H7 (cell line): ENCODE measurements at regions not wholly inside any gene's neighbourhood (a gene's known extent, or its start where the extent isn't known, plus 50 kb on each side); places are given as distances from the start of the nearest gene placed in this dataset.

Source experiments
- DNase-seq: peaks from one replicate; pipeline ENCODE4 v3.0.0; 2012
- H3K27me3 ChIP-seq: 2 replicates; pipeline ENCODE4 v1.6.0; 2011; ENCODE audit warnings: mild to moderate bottlenecking, low read length; ENCODE audit not compliant: control insufficient read depth, insufficient read depth
- H3K36me3 ChIP-seq: replicated peaks from 2 replicates; pipeline ENCODE4 v1.5.1; 2011; ENCODE audit warnings: low read length; ENCODE audit not compliant: control insufficient read depth, insufficient read depth
- H3K4me3 ChIP-seq: 2 replicates; pipeline ENCODE4 v1.5.1; 2011; ENCODE audit warnings: low read depth, mild to moderate bottlenecking, control low read depth, low read length, moderate library complexity; ENCODE audit not compliant: insufficient read depth

DNA sequence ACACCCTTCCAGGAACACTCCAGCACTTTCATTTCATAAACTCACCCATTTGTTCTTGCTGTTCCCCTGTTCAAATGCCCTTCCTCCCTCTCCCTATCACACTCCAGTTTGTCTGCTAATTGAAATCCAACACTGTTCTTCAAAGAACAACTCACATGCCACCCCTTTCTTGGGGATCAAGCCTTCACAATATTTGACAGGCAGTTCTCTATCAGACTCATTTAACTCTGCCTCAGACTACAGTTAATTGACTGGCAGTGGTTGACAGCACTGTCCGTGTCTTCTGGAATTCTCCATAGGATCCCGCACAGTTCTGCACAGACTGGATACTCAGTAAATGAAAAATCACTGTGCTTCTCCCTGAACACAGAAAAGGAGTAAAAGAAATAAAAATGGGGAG is 87.8 kb downstream of the PMP22 start:
- Histone ChIP-seq H3K36me3 (no peaks in the 10 kb centered on the region), H3K27me3 (no peaks in the 10 kb centered on the region), H3K4me3 (no peak overlapping the region)
- DNase-seq, result no peak

DNA sequence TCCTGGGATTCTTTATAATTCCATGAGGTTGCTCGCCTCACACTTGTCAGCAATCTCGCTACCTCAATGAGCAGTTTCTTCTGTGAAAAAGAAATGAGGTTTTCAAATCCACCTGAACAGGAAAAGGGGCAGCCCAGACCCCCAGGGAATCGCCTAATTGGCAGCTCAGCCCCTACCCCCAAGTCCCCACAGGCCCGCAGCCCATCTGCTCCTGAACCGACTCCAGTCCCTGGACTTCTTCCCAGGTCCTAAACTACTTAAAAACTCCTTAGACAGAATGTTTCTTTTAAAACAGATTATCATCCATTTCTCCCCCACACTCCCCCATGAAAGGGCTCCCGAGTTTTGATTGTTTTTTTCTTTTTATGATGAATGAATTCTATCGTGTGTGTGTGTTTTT is 89.8 kb downstream of the PMP22 start:
- Histone ChIP-seq H3K27me3 (no peaks in the 10 kb centered on the region), H3K36me3 (no peaks in the 10 kb centered on the region), H3K4me3 (no peak overlapping the region)
- no peak for DNase-seq

DNA sequence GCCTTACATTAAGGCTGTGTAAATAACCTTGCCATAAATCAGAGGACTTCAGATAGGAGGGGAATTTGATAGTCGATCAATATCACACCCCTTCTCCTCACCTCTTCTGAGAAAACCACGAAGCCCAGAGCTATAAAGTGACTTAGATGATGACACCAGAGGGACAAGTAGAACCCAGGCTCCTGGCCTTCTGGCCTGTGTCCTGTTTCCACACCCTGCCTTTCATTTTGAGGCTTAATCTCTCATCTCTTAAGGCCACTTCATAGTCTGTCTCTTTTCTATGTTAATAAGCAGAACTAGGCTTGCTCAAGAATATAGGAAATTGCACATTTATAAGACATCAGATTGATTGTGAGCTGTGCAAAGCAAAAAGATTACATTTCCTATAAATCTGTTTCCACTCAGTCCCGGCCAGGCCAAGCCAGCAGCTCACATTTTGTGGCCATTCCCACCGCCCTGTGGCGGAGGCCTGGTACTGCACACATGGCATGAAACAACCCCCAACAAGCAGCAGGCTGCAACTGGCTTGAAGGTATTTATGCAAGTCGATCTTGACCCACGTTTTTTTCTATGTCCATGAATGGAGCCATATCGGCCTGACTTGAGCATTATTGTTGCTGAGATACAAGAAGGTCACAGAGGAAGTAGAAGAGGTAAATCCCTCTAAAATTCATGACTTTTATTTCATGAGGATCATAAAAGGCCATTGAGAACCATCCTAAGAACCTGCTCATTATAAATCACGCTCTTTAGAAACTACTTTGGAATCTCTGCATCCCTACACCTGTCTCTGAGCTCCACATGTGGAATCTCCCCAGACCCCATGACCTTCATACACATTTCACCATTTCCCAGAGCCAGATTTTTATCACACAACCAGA is 93.7 kb downstream of the PMP22 start:
- no peak overlapping the region for H3K4me3 ChIP-seq
- DNase-seq, result peak; percentile 75
- H3K36me3 ChIP-seq, result no peaks in the 10 kb centered on the region
- no peaks in the 10 kb centered on the region for H3K27me3 ChIP-seq

DNA sequence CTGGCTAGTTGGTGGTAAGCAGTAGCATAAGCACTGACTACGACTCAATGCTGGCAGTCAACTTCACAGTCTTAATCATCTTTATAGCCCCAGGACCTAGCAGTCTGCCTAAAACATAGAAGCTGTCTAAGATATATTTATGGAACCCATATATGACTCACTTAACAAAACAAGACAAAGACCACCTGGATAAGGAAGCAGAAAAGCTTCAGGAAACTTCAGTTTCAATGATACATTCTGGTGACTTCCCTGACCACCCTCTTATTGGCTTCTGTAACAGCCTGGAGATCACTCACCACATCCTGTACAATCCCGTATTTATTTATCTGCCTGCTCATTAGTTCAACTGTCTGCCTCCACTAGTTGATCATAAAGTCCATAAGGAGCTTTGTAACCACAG is 95.5 kb downstream of the PMP22 start:
- DNase-seq, result no peak
- no peaks in the 10 kb centered on the region for H3K36me3 ChIP-seq
- H3K27me3 ChIP-seq, result no peaks in the 10 kb centered on the region
- no peak overlapping the region for H3K4me3 ChIP-seq

DNA sequence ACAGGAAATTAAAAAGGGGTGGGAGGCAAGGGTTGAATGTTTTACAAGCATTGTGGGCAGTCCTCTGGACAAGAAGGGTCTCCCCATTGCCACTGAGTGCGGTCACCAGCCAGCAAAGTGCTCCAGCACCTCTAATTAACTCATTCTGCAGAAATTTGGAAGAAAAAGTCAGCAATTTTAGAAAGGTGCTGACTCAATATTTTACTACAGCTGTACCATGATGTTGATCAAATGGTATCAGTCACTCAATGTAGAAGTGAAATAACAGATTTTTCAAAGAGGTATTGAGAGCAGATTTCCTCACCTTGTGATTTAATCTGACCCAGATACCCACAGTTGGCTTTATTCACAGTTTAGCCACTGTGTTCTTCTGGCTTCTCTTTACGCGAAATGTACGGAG is 96.7 kb downstream of the PMP22 start:
- H3K4me3 ChIP-seq, result no peak overlapping the region

DNA sequence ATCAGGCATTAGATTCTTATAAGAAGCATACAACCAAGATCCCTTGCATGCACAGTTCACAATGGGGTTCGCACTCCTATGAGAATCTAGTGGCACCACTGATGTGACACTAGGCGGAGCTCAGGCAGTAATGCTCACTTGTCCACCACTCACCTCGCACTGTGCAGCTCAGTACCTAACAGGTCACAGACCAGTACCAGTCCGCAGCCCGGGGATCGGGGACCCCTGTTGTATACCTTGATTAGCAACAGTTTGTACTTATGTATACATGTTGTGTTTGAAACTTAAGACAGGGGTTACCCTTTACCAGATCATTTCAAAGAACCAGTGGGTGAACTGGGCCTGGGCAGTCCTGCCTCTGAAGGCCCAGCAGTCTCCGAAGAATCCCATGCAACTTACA is 103.7 kb downstream of the PMP22 start:
- DNase-seq, result no peak
- Histone ChIP-seq H3K27me3 (no peaks in the 10 kb centered on the region), H3K36me3 (no peaks in the 10 kb centered on the region), H3K4me3 (no peak overlapping the region)

More for the DNA sequence above, 96.7 kb downstream of the PMP22 start:
- H3K36me3 ChIP-seq, result no peaks in the 10 kb centered on the region
- no peaks in the 10 kb centered on the region for H3K27me3 ChIP-seq
- no peak for DNase-seq

DNA sequence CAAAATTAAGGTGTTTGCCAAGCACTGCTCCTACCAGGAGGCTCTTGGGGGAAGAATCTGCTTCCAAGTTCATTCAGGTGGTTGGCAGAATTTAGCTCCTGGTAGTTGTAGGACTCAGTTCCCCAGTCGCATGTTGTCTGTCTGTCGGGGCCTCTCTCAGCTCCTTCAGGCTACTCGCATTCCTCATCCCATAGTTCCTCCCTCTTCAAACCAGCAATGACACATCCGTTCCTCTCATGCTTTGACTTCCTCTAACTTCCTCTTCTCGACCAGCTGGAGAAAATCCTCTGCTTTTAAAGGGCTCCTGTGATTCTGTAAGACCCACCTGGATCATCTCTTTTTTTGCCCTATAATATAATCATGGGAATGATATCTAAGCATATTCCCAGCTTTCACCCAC is 108.1 kb downstream of the PMP22 start:
- no peak for DNase-seq
- Histone ChIP-seq H3K27me3 (no peaks in the 10 kb centered on the region), H3K36me3 (no peaks in the 10 kb centered on the region), H3K4me3 (no peak overlapping the region)

DNA sequence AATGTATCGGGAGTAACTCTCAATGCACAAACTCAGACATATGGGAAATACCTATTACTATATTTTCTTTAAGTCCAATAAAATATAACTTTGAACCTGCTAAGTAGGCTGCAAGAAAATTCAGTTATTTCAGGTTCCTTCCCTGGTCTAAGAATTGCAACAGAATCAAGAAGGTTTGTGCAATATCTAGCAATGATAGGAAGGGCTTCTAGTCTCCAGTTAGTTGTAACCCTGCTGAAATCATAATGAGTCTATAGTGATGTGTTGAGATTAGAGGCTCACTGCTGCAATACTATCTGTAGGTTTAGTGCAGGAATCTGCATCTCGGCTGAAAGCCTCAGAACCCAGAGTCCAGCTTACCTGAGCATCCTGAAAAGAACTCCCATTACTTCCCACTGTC is 110.5 kb downstream of the PMP22 start:
- Histone ChIP-seq H3K36me3 (no peaks in the 10 kb centered on the region), H3K27me3 (no peaks in the 10 kb centered on the region), H3K4me3 (no peak overlapping the region)
- DNase-seq, result no peak

DNA sequence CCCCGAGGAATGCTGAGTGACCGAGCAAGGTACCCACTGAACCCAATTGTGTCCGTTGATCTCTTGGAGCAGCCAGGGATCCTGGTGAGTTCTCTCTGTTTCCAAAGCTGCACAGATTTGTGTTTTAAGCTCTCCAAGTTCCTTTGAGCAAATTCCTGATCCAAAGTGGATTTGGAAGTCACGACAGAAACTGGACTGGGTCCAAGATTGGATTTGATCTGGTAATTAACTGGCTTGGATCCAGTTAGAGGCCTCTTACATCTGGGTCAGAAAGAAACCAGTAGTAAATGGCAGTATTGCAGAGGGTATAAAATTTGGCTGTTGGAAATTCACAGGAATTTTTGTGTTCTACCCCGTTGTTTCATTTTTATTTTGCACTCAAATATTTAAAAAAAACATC is 119.5 kb downstream of the PMP22 start:
- no peak for DNase-seq
- H3K4me3 ChIP-seq, result no peak overlapping the region
- no peaks in the 10 kb centered on the region for H3K36me3 ChIP-seq
- no peaks in the 10 kb centered on the region for H3K27me3 ChIP-seq

DNA sequence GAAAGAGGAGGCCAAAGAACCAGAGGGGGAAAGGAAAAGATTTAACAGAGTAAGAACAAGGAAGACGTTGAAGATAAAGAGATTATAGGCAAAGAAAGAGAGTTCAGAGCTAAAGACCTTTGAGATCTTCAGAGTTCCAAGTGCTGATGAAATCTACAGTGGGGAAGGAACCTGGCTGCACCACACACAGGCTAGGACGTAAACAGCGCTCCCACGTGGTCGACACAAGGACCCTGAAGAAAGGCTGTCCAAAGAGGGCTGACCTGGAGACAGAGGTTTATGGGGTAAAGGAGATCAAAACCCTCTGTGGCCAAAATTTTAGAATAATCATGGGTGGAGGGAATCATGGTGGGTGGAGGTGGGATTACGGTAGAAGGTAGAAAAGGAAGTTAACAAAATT is 121.6 kb downstream of the PMP22 start:
- no peaks in the 10 kb centered on the region for H3K36me3 ChIP-seq
- no peaks in the 10 kb centered on the region for H3K27me3 ChIP-seq
- H3K4me3 ChIP-seq, result no peak overlapping the region
- DNase-seq, result peak; percentile 56

DNA sequence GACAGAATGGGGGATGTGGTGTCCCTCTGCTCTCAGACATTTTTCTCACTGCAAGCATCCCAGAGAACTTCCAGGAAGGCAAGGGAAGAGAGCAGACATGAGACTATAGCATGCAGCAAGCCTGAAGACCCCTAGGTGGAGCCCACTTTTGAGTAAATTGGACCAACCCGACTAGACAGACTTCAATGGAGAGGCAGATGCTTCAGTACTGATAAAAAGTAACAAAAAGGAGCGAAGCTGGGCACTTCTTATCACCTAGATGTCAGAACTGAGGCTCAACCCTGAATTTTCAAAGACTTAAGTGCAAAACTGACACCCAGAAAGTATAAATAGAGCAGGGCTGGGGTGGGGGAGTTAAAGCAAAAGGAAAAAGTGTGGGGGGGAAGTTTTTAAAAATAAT is 130.8 kb downstream of the PMP22 start:
- H3K4me3 ChIP-seq, result no peak overlapping the region
- no peak for DNase-seq
- no peaks in the 10 kb centered on the region for H3K27me3 ChIP-seq
- H3K36me3 ChIP-seq, result no peaks in the 10 kb centered on the region

DNA sequence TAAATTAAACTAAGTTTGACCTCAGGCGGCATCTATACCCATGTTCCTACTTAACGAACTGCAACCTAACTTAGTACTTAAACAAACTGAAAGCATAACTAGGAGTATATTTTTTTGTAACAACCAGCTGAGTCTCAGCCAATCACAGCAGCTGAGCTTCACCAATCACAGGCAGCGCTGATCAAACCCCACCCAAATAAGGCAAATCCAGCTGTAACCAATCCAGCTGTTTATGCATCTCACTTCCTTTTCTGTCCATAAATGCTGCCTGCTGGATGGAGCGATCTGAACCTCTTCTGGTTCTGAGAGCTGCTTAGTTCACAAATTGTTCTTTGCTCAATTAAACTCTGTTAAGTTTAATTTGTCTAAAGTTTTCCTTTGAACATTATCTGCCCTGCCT is 131.3 kb downstream of the PMP22 start:
- Histone ChIP-seq H3K36me3 (no peaks in the 10 kb centered on the region), H3K4me3 (no peak overlapping the region), H3K27me3 (no peaks in the 10 kb centered on the region)
- DNase-seq, result no peak

DNA sequence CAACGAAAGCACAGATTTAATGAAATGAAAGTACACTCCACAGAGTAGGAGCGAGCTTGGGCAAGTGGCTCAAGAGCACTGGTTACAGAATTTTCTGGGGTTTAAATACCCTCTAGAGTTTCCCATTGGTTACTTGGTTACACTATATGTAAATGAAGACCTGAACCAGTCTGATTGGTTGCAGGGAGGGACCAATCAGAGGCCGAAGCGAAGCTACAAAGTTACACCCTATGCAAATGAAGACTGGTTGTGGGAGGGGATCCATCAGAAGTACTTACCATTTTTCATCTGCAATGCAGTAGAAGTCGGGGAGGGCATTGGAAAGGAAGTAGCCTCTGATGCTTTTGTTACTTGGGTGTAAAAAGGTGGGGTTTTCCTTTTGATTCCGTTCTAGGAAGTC is 132.0 kb downstream of the PMP22 start:
- no peaks in the 10 kb centered on the region for H3K27me3 ChIP-seq
- DNase-seq, result no peak
- no peak overlapping the region for H3K4me3 ChIP-seq
- H3K36me3 ChIP-seq, result no peaks in the 10 kb centered on the region

DNA sequence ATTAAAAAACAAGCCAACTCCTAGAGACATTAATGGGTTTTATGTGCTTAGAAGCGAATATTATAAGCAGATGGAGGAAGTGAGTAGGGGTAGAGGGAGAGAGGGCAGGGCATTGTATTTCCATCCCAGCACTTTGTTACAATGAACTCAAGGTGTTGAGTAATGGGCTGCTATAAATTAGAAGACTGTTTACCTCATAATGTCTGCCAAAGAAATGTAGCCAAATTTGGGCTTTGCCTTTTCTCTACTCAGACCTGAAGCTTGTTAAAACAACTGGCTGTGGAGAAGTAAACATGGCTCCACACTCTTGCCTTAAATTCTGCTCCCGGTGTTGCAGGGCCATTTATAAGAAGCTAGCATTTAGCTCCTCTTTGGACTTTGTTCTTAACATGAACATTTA is 134.7 kb downstream of the PMP22 start:
- H3K36me3 ChIP-seq, result no peaks in the 10 kb centered on the region
- H3K27me3 ChIP-seq, result no peaks in the 10 kb centered on the region
- DNase-seq, result no peak
- no peak overlapping the region for H3K4me3 ChIP-seq

DNA sequence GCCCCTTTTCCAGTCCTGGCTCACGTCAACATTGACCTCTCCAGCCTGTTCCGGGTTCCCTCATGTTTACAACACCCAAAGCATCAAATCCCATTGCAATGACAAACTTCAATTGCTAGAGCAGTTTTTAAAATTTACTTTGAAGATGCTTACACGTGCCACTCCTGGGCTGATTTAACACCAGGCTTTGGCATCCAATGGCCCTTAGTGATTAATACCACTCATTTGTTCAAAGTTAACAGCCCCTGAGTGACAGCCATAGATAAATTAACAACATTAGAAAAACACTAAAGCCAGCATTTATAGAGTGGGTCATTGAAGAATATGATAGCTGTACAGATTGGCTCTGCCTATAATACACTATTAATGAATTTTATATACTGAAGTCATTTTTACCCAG is 135.1 kb downstream of the PMP22 start:
- no peaks in the 10 kb centered on the region for H3K27me3 ChIP-seq
- H3K4me3 ChIP-seq, result no peak overlapping the region
- no peaks in the 10 kb centered on the region for H3K36me3 ChIP-seq
- DNase-seq, result no peak

DNA sequence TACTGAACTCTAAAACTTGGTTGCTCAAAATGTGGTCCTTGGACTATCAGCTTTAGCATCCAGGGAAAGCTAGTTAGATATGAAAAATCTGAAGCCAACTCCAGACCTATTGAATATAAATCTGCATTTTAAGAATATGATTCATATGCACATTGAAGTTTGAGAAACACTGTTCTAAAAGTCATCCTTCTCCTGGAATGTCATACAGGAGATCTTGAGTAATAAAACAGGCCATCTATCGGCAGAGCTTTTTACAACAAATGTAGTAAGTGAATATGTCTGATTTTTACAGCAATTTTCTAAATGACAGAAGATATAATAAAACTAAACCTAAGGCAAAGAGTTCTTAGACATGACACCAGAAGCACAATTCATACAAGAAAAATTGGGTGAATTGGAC is 140.4 kb downstream of the PMP22 start:
- Histone ChIP-seq H3K27me3 (no peaks in the 10 kb centered on the region), H3K4me3 (no peak overlapping the region), H3K36me3 (no peaks in the 10 kb centered on the region)
- no peak for DNase-seq
